Superior temporal gyrus (tissue), 1 donor: ENCODE measurements at regions not wholly inside any gene's neighbourhood (a gene's known extent, or its start where the extent isn't known, plus 50 kb on each side); places are given as distances from the start of the nearest gene placed in this dataset.
A peak's percentile ranks its signal among the peaks of the same experiment; 100 is the strongest.

Experiments
- DNase-seq: peaks from one replicate; pipeline ENCODE4 v3.0.0-alpha.2; 2016; ENCODE audit errors: extremely low spot score

DNA sequence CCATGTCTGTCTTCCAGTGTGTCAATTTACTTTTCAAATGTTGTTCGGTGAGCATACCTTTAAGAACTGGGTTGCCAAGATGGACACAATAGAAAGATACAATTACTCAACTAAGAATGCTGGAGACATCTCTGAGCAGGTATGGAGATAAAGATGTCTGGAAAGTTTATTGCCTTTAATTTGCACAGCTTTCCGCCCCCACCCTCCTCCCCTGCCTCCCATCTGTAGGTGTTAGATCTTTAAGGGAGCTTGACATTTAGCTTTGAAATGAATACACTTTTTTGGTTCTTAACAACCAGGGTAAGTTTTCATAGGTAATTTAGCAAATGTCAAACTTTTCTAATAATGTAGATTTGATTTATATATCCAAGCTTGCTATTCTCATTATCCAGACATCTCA is 104.4 kb downstream of the BTBD3 start:
- no peak for DNase-seq

GRCh38 chr20:12023194-12023795 is 105.6 kb downstream of the BTBD3 start:
- DNase-seq = no peak

- DNase-seq = no peak
Observed at GRCh38 chr20:12028771-12029170, 111.1 kb downstream of the BTBD3 start.

DNA sequence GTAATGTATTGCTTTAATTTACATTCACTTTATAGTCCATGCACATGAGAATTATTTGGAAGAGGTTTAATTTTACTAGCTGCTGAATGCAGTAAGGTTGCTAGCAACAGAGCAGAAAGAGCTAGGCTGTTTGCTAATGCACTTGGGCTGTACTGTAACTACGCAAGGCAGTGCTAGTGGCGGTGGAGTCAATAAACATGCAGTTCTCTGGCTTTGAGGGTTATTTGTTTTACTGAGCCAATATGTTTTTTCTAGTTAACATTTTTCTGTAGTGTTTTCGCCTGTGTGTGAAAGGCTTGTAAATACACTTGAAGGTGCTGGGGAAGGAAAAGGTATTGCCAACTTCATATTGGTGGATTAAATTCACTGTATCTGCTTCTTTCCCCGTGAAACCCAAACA is 112.8 kb downstream of the BTBD3 start:
- no peak for DNase-seq

DNA sequence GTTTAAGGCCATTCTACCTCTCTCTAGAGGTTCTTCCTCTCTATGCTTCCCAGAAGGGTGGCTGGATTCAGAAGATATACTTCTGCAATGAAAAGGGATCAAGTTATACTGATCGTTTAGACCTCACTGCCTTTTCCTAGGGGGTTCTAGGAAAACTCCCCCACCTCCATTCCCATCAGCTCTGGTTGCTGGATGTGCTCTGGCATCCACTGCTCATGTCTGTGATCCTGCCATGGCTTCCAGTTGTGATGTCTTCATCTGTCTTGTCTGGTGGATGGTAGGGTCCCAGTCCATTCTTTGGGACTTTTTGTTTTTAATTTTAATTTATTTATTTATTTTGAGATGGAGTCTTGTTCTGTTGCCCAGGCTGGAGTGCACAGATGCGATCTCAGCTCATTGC is 118.4 kb downstream of the BTBD3 start:
- no peak for DNase-seq

DNA sequence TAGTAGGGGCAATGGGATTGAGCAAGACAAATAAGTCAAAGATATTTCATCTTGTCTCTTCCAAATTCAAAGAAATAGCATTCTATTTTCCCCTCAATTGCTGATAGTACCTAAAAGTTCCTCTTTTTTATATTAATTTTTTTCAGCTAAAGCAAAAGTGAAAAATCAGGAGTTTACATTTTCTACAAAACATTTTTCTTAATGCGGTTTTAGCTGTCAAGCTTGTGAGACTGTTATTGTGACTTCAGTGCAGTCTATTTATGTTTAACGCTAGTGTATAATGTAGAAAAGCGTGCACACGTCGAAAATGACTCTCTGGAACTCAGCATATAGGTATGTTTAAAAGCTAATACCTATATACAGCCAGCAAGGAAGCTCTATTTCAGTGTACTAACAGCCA is 119.8 kb downstream of the BTBD3 start:
- no peak for DNase-seq

DNA sequence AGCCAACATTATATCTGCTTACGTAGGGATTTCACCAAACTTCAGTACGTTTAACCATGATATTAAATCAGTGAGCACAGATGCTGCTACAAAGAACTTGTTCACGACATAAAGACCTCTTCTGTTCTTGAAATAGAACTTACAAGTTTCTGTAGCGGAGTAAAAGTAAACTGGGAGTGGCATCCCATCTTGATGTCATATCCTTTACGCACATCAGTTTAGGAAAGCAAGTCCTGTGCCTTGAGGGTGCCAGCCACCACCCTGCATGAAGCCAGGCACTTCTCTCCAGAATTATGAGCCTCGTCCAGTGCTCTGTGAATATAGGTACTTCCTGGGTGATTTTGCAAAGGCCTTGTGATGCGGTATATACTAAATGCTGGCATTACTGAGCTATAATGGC is 122.6 kb downstream of the BTBD3 start:
- DNase-seq = no peak

- no peak for DNase-seq
Observed at GRCh38 chr20:12044969-12045368, 127.3 kb downstream of the BTBD3 start.

DNA sequence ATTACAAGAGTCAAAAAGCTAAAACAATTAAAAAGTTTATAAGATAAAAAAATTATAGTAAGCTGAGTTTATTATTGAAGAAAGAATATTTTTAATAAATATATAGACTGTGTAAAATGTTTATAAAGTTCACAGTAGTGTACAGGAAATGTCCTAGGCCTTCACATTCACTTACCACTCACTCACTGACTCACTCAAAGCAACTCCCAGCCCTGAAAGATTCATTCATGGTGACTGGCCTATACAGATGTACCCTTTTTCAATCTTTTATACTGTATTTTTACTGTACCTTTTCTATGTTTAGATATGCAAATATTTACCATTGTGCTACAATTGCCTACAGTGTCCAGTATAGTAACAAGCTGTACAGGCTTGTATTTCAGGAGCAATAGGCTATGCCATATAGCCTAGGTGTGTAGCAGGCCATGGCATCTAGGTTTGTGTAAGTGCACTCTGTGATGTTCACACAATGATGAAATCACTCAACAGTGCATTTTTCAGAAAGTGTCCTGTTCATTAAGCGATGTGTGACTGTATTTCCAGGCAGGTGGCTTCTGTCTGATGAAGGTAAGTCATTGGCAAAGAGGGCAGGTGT is 130.2 kb downstream of the BTBD3 start:
- no peak for DNase-seq

DNA sequence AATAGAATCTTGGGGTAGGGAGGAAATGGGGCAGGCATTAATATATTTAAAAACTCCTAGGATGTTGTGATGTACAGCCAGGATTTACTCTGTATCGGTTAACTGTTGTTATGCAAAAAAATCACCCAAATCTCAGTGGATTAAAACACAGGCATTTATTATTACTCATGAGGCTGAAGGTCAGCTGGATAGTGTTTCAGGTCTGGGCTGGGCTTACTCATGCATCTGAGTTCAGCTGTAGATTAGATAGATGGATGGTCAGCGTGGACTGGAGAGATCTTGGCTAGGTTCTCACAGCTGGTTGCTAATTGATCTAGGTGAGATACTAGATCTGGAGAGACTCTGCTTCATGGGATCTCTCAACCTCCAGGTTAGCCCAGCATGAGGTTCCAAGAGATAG is 131.4 kb downstream of the BTBD3 start:
- DNase-seq = no peak

DNA sequence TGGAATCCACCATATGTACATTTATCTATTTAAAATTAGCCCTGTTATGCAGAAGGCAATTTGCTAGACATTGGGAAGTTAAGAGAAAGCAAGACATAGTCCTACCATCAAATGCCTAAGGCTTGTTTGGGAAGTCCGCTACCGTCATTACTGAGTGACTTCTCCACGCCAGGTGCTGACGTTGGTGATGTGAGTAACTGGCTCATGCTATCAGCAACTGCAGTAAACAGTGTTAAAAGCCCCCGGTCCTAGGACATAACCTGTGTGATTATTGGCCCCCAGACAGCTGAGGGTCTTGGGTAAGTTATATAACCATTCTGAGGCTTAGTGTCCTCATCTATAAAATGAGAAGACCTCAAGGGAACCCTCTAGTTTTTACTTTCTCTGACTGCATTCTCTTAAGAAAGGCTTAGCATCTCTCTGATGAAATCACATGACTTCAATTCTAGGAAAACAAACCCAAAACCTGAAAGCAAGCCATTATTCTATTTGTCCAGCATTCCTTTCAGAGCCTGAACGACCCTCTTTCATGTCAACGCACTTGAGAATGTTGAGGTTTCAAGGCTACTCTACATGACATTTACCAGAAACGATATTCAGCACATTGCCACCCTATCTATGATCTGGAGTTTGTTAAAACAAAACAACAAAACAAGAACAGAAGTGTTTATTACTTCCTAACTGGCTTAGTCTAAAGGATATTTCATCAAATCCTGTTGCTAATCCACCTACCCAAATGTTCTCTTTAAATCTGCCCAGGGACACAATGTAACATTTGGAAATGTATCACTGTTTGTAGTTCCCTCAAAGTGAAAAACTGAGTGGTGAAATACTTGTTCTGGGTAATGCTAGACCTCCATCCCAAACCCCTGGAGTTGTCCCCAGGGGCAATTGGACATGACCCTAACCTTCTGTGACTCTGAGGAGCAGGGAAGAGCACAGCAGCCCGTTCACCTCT is 133.8 kb downstream of the BTBD3 start:
- peak; percentile 53 for DNase-seq

- no peak for DNase-seq
Observed at GRCh38 chr20:12053353-12053752, 135.7 kb downstream of the BTBD3 start.

DNA sequence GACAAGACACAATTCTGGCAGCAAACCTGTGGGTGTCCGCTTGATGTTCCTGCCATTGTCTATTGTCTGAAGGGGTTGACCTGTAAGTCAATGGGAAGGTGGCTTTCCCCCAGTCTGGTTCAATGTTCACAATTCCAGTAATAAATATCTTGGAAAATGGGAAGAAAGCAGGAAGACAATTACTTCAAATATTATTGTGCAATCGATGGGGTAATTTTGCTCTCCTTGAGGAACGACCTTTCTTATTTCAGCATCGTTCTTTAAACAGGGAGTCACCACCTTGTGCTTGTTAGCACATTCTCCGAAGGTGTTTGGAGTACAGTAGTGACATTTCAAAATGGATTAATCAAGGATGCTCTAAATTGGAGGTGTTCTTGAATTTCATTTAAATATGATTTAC is 136.9 kb downstream of the BTBD3 start:
- DNase-seq = no peak

DNA sequence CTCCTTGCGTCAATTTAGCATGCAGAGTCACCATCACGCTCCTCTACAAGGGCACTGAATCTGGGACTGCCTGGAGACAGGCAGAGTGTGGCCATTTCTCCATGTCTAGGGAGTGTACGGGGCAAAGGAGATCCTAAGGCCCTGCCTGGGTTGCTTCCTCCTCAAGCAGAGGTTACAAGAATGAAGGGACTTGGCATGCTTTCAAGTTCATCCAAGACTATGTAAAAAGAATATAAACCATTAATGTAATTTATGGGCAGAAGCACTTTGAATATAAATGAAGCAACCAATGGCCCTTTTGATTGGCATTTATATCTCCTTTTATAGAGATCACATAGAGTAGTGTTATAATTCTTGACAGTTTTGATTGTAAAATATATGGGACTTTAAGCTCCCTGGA is 137.5 kb downstream of the BTBD3 start:
- no peak for DNase-seq

- DNase-seq = peak; percentile 30
Observed at GRCh38 chr20:12056839-12057238, 139.1 kb downstream of the BTBD3 start.

DNA sequence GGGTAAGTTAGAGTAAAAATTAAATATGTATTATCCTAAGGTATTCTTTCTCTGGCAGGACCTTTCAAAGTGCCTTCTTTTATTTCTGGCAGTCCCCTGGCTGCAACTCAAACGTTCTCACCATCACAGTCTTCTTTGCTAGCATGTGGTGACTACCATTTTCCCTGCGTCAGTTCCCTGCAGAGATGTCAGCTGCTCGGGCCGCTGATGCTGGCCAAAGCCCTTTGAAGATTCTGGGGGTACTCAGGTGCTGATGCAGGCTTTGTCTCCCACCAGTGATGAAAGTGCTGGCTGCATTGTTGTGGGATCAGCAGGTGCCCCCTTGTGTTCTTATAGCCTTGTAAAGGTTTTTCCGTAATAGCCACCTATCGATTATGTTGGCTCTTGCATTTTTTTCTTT is 140.1 kb downstream of the BTBD3 start:
- DNase-seq = no peak

DNA sequence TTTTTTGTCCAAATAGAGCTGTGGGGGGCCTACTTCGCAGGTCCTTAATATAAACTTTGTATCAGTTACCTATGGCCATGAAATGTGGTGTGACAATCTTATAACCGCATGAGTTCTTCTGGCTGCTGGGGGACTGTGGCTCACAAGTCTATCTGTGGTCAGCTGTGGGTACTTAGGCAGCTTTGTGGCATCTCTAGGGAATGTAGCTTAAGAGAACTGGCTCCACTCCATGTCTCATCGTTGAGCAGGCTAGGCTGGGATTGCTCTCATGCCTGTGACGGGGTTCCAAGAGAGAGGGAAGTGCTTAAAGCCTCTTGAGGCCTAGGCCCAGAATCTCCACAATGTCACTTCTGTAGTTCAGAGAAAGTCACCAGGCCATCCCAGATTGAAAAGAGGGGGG is 140.5 kb downstream of the BTBD3 start:
- no peak for DNase-seq

- DNase-seq = no peak
Observed at GRCh38 chr20:12061466-12061865, 143.8 kb downstream of the BTBD3 start.

GRCh38 chr20:12063106-12063684 is 145.5 kb downstream of the BTBD3 start:
- DNase-seq = no peak

DNA sequence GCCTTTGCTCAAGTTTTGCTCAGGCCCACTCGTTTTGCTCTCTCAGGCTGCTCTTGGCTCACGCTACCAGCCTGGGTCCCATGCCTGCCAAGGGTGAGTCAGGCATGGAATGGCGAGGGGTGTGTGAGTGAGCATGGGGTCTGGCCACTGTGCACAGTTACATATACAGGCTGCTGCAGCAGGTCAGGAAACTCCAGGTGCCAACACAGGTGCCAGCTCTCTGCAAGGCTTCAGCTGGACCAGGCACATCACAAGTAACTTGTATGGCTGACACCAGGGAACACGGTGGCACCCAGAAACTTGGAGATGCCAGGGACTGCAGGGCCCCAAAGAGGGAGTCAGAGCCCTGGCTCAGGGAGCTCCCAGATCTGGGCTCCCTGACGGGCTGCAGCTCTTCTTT is 146.8 kb downstream of the BTBD3 start:
- DNase-seq = no peak

GRCh38 chr20:12067686-12068085 is 150.0 kb downstream of the BTBD3 start:
- no peak for DNase-seq

DNA sequence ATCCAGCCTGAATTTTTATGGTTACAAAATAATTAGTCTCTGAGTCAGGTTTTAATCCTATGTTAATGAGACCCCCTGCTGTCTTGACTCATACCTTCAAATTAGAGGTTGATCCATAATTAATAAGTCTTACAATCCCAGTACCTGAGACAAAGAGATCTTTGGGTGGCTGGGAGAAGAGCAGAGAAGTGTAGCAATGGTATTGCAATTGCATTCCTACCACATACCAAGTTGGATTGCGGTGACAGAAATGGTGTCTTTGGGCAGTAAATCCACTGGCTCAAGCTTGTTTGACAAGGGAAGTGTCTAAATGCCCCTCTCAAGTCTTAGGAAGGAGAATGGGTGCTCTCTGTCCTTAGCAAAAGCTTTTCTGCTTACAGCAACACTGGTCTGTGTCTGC is 150.4 kb downstream of the BTBD3 start:
- DNase-seq = no peak

DNA sequence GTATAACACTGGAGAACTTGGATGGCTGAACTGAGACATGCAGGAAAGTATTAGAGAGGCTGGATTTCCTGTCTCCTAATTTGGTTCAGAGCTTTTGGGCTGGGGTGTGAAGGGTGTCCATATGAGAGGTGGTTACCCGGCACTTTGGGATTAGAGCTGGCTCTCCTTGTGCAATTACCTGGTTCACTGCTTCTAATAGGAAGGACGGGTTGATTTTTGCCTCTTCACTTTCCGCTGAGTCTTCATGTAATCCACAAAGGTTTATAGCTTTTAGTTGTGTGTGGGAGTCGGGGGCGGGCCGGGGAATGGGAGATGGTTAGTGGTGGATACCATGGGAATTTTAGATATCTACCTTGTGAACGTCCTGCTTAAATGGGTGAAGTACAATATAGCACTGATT is 151.5 kb downstream of the BTBD3 start:
- no peak for DNase-seq
